ENCODE measurements at regions not wholly inside any gene's neighbourhood (a gene's known extent, or its start where the extent isn't known, plus 50 kb on each side); places are given as distances from the start of the nearest gene placed in this dataset.
"Not testable (repeated sequence)": the region's sequence is repeated elsewhere in the genome, so short reads cannot be mapped to it uniquely, and the experiment has no call there.

- no peak for DNase-seq (ENCODE audit: low read depth in 2 of 2)
These were observed 237.2 kb downstream of the TOX3 start for GRCh38 chr16:52309446-52310416.

DNA sequence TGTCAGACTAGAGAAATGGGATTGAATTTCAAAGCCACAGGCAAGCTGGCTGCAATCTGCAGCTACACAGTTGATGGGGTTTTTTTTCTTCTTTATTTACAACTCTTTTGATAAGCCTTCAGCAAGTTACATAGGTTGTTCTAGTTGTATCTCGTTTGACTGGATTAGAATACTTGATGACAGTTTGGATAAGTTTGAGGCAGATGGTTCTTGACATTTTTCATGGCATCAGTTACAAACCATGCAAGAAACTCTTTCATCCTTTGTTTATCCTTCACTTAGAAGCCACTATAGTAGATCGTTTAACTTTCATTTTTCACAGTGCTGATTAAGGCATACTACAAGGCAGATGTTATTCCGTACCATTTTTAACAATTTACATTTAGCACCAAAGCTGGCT lies 238.9 kb downstream of the TOX3 start:
- no peak for DNase-seq (ENCODE audit: low read depth in 2 of 2)

DNA sequence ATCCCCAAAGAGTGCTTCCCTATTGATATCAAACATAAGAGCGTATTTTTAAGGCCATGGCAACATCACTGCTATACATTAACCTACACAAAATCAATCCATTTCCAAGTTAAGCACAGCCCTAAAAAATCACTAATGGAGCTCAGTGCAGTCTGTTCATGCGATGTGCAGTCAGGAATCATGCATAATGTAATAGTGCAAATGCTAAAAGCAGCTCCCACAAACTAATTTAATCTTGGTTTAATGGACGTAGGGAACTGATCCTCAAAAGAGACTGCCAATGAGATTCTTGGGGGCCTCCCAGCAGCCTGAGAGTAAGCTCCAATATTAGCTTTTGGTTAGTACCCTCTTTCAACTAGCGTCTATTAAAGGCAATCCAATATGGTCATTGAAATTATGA lies 245.9 kb downstream of the TOX3 start:
- DNase-seq (ENCODE audit: low read depth in 2 of 2): no peak

GRCh38 chr16:52298769-52299168 lies 248.2 kb downstream of the TOX3 start:
- DNase-seq (ENCODE audit: low read depth in 2 of 2): no peak

DNA sequence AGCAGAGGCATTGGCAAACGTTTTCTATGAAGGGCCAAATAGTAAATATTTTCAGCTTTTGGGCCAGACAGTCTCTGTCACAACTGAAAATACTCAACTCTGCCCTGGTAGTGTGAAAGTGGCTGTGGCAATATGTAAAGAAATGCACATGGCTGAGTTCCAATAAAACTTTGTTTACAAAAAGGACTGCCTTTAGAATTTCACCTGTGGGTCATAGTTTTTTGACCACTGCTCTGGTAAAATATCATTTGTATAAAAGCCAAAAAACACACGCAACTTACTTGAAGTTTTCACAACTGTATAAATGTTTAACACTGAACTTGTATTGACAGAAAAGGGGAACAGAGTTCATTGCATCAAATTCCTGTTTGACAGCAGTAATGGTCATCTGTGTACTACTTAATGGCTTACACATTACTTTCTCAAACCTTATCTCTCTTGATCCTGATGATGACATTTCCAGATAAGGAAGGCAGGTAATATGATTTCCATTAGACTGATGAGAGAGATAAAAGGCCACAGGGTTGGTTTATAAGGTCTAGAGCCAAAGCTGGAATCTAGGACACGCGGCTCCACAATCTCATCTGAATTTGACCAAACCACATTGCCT lies 250.1 kb downstream of the TOX3 start:
- not testable (repeated sequence) for DNase-seq (ENCODE audit: low read depth in 2 of 2)

- DNase-seq (ENCODE audit: low read depth in 2 of 2): no peak
These were observed 250.9 kb downstream of the TOX3 start for GRCh38 chr16:52296076-52296475.

- DNase-seq (ENCODE audit: low read depth in 2 of 2): no peak
These were observed 252.3 kb downstream of the TOX3 start for GRCh38 chr16:52294660-52295059.

DNA sequence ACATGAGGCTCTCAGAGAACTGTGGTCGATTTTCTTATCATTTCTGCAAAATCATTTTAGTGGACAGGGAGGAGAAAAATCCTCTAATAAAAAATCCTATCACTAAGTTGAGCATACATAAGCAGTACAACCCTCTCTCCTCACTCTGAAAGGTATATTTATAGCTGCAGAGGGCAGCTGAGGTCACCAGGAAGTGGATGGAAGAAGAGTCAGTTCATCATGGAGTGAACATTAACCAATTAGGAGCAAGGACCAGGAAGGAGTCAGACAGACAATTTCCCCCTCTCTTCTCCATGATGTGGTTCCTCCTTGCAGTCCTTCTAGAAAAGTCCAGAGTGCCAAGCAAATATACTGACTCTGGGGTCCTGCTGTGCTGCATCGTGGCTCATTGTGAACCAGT lies 253.7 kb downstream of the TOX3 start:
- no peak for DNase-seq (ENCODE audit: low read depth in 2 of 2)

- DNase-seq (ENCODE audit: low read depth in 2 of 2): no peak
These were observed 263.2 kb downstream of the TOX3 start for GRCh38 chr16:52283584-52284375.

DNA sequence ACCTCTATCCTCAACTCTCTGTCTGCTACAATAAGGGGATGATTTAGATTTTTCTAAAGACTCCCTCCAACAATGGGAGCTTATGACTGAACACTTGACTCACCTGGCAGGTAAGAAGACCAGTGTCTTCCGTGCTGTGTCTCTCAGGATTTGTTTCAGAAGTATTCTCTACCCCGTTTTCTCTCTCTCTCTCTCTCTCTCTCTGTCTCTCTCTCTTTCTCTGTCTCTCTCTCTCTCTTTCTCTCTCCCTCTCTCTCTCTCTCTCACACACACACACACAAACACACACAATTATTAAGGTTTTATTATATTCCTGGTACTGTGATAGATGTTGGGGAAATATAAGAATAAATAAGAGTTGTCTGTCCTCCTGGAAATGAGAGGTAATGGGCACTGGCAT lies 263.9 kb downstream of the TOX3 start:
- DNase-seq (ENCODE audit: low read depth in 2 of 2): no peak

- no peak for DNase-seq (ENCODE audit: low read depth in 2 of 2)
These were observed 266.9 kb downstream of the TOX3 start for GRCh38 chr16:52280086-52280485.

DNA sequence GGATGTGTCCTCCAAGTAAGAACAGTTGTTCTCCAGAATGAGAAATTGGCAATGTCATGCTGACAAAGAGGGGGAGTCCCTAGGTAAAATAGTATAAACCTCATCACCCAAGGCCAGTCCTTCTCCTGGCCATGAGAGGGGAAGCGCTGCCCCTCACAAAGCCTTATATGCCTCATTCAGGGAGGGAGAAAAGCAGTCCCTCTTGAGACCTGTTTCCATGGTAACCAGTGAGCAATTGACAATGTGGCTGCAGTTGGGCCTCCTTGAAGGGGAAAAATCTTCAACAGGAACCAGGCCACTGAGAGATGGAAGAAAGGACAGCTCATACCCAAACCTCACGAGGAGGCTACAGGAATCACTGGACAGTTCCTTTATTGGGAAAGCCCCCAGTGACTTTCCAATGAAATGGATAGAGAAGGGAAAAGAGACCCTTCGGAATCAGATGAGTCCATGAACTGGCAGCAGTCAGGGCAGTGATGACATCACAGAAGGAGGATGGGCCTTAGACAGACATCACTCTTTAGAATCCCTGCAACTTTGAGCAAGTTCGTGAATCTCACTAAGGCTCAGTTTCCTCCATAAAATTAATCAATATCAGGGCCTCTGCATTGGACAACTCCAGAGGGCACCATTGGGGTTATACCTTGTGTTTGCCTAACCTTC lies 275.7 kb downstream of the TOX3 start:
- no peak for DNase-seq (ENCODE audit: low read depth in 2 of 2)

DNA sequence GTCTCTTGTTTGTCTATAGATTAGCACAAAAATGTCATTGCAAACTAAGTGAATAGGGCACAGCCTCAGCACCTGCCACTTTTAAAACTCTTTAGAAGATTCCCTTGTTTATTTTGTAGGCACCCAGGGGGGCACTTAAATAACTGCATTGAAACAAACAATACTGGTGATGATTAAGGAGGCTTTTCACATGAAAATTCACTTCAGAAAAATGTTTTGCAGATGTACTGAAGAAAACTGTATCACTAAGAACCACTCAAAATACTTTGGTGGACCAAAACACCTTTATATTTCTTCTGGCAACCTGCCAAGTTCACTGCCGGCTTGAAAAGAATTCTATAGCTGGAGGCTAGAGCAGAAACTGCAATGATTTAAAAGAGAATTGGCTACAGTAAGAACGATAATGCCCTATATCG lies 281.5 kb downstream of the TOX3 start:
- DNase-seq (ENCODE audit: low read depth in 2 of 2): no peak

DNA sequence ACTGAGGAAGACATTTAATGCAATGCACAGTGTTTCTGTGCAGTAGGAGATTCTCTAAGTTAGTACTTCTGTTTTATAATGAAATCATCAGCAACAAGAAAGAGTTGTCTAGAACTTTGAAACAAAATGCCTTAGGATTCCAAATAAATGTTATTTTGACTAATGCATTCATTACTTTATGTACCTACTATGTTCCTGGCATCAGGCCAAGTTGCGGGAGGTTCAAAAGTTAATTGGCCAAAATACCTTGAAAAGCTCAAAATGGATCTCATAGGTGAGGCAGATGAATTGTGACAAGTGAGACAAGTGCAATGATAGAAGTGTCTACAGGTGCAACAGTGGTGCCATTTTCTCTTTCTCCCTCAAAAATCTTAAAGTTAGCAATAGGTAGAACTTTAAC lies 289.4 kb downstream of the TOX3 start:
- DNase-seq (ENCODE audit: low read depth in 2 of 2): no peak

- no peak for DNase-seq (ENCODE audit: low read depth in 2 of 2)
These were observed 290.4 kb downstream of the TOX3 start for GRCh38 chr16:52256310-52257078.

DNA sequence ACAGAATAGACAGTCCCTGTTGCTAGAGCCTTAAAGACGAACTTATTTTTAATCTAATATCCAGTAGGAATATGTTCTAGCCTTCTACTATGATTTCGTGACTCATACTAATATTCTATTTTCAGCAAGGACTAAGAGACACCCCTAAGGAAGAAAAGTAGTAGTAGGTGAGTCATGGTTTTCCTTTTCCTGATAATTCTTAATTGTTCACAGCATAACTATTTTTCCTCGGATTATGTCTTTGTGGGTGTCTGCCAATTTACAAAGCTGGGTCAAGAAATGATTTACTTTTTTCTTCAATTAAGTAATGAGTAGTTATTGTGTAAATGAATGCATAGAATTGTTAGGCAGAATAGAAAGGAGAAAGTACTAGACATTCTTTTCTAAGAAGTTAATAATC lies 292.2 kb downstream of the TOX3 start:
- no peak for DNase-seq (ENCODE audit: low read depth in 2 of 2)

- no peak for DNase-seq (ENCODE audit: low read depth in 2 of 2)
These were observed 294.3 kb downstream of the TOX3 start for GRCh38 chr16:52252680-52253079.

DNA sequence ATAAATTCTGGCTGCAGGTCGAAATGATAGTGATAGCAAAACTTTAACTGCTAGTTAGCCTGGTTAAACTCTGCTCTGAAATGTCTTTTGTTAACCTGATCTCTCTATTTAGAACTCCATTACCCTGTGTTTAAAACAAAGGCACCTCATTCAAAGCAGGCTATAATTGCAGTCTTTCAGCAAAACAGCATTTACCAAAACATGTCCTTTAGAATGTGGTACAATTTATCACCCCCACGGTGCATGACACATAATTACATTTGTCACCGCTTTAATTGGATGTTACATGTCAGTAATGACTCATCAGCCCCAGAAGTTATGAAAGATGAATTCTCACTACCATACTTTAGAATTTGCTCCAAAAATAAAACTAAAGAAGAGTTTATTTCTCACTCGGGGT lies 295.4 kb downstream of the TOX3 start:
- no peak for DNase-seq (ENCODE audit: low read depth in 2 of 2)

GRCh38 chr16:52247737-52248136 lies 299.2 kb downstream of the TOX3 start:
- DNase-seq (ENCODE audit: low read depth in 2 of 2): no peak

DNA sequence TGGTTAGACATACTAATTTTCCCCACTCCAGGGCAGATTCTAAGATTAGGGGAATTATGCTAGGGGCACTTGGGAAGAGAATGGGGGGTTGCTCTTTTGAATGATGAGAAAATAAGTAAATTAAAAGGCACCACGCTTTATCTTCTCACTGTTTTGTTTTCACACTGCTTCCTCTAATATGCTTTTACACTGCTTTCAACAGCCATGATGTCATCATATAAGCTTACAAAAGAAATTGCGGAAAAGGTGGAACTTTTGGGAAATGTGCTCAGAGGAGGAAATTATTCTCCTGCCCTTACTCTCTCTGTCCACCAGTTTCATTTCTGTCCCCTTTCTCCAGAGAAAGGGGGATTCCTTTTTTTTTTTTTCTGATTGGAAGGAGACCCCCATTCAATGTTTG lies 308.2 kb downstream of the TOX3 start:
- DNase-seq (ENCODE audit: low read depth in 2 of 2): no peak

- no peak for DNase-seq (ENCODE audit: low read depth in 2 of 2)
These were observed 309.1 kb downstream of the TOX3 start for GRCh38 chr16:52237823-52238222.
